CD4-positive, alpha-beta memory T cell (primary cell): ENCODE measurements at regions not wholly inside any gene's neighbourhood (a gene's known extent, or its start where the extent isn't known, plus 50 kb on each side); places are given as distances from the start of the nearest gene placed in this dataset.

Experiments used
- CTCF ChIA-PET: fragments of 350-600 bp; sonication (Branson Sonifier 250); formaldehyde crosslinking; loops from one replicate; lab custom pipeline; 2021; ENCODE audit warnings: inconsistent platforms; ENCODE audit not compliant: partially characterized antibody; lab: Charles Lee
- POLR2A ChIA-PET: fragments of 350-600 bp; sonication (Branson Sonifier 250); formaldehyde crosslinking; loops from one replicate; lab custom pipeline; 2021; ENCODE audit not compliant: partially characterized antibody; lab: Charles Lee
- DNase-seq, 5 donors: peaks; one replicate each; pipeline versions ENCODE4 v3.0.0 to v3.0.0-alpha.2; 2020 to 2022; ENCODE audit warnings: mixed read lengths in 1 of 5
- H3K27ac ChIP-seq: one replicate; pipeline ENCODE4 v1.7.0; 2013; ENCODE audit warnings: low read depth, low read length
- H3K27me3 ChIP-seq: 2 replicates; pipeline ENCODE4 v1.7.0; 2013; ENCODE audit warnings: mild to moderate bottlenecking, low read length, moderate library complexity; ENCODE audit not compliant: insufficient read depth
- H3K36me3 ChIP-seq: 2 replicates; pipeline ENCODE4 v1.7.0; 2013; ENCODE audit warnings: mild to moderate bottlenecking, low read length, moderate library complexity; ENCODE audit not compliant: insufficient read depth
- H3K4me1 ChIP-seq: 2 replicates; pipeline ENCODE4 v1.7.0; 2013; ENCODE audit warnings: mild to moderate bottlenecking, low read length, moderate library complexity; ENCODE audit not compliant: insufficient read depth
- H3K4me3 ChIP-seq, 2 donors: one replicate each; pipeline ENCODE4 v1.7.0; 2013; ENCODE audit warnings: low read length in 2 of 2, mild to moderate bottlenecking in 1 of 2
- H3K9me3 ChIP-seq, 2 donors: one replicate each; pipeline ENCODE4 v1.7.0; 2013; ENCODE audit warnings: low read length in 2 of 2, control low read depth in 1 of 2; ENCODE audit not compliant: control insufficient read depth in 1 of 2
- H3K27ac Mint-ChIP-seq, 7 donors: one replicate each; pipeline ENCODE4 v1.8.0; 2020 to 2021; ENCODE audit warnings: mixed read lengths in 7 of 7, mild to moderate bottlenecking in 6 of 7, inconsistent platforms in 3 of 7, moderate library complexity in 3 of 7
- H3K27me3 Mint-ChIP-seq, 2 donors: one replicate each; pipeline ENCODE4 v1.8.0; 2020 to 2021; ENCODE audit warnings: mixed read lengths in 2 of 2
- H3K36me3 Mint-ChIP-seq, 2 donors: one replicate each; pipeline ENCODE4 v1.8.0; 2020 to 2021; ENCODE audit warnings: mixed read lengths in 2 of 2, inconsistent platforms in 1 of 2, mild to moderate bottlenecking in 1 of 2
- H3K4me1 Mint-ChIP-seq, 4 donors: one replicate each; pipeline ENCODE4 v1.8.0; 2020 to 2021; ENCODE audit warnings: mixed read lengths in 4 of 4, mild to moderate bottlenecking in 1 of 4
- H3K4me3 Mint-ChIP-seq, 8 donors: one replicate each; pipeline ENCODE4 v1.8.0; 2020 to 2021; ENCODE audit warnings: mixed read lengths in 8 of 8, mild to moderate bottlenecking in 7 of 8, moderate library complexity in 6 of 8, inconsistent platforms in 3 of 8
- H3K9me3 Mint-ChIP-seq, 8 donors: one replicate each; pipeline ENCODE4 v1.8.0; 2020 to 2021; ENCODE audit warnings: mixed read lengths in 8 of 8, mild to moderate bottlenecking in 5 of 8, inconsistent platforms in 3 of 8, moderate library complexity in 1 of 8
- intact Hi-C: fragments of 100-400 bp; cut with micrococcal nuclease; formaldehyde crosslinking; loops from one replicate; pipeline ENCODE4 v1.15.1; 2023

DNA sequence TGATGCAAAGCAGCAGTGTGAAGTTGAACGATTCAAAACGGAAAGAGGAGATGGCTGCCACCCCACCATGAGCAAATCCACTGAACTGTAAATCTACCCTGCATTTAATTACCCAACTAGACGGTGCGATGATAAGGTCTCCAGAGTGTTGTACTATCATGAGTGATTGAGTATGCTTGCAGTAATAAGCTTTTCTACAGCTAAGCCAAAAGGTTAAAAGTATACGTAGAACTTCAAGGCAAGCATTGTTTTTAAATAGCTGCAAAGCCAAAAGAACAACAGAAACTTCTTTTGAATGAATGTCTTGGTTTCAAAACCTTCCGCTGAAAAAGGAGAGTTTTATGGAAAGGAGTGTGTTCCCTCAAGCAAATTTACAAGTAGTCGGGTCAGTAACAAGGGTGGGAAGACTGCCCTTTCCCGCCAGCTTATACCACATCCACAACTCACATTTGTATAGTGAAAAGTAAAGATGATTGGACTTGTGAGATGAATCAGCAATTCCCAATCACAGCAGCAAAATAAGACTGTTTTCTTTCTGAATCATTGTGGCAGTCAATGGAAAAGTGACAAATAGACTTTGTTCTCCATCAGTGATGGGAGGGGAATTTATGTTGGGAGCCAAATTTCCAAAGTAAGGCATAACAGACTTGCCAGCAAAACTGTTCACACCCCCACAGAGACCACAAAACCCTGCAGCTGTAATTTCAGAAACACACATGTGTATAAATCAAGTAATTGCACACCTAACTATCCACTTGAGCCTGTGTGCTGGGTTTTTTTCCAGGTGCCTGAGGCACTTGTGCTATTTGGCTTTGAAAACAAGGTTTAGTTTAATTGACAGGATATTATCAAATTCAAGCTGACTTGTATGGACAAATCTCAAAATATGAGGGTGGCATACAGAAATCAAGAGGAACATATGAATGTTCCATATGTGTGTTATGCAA, 407.7 kb upstream of the GRAMD2B start:
- Histone ChIP-seq H3K27ac (no peak overlapping the region), H3K36me3 (no peaks in the 10 kb centered on the region), H3K4me3 (no peak overlapping the region), H3K27me3 (no peaks in the 10 kb centered on the region), H3K4me1 (no peaks in the 10 kb centered on the region), H3K9me3 (no peaks in the 10 kb centered on the region)
- Mint-ChIP-seq H3K4me1 (no peaks in the 10 kb centered on the region), H3K36me3 (no peaks in the 10 kb centered on the region), H3K9me3 (peaks cover 0 to 11% (median 4%) of the 10 kb centered on the region in 8 donors), H3K27me3 (no peaks in the 10 kb centered on the region), H3K27ac (no peak overlapping the region), H3K4me3 (no peak overlapping the region)
- POLR2A ChIA-PET, result no interaction called here
- no peak for DNase-seq
- intact Hi-C loops, result no loop called here
- CTCF ChIA-PET, result no interaction called here

- H3K36me3 ChIP-seq, result no peaks in the 10 kb centered on the region
- Mint-ChIP-seq H3K4me3 (no peak overlapping the region), H3K27me3 (no peaks in the 10 kb centered on the region), H3K4me1 (no peaks in the 10 kb centered on the region), H3K36me3 (no peaks in the 10 kb centered on the region), H3K27ac (no peak overlapping the region), H3K9me3 (peaks cover 2 to 10% (median 4%) of the 10 kb centered on the region in 8 donors)
- no peaks in the 10 kb centered on the region for H3K9me3 ChIP-seq
- DNase-seq, result no peak
- no peak overlapping the region for H3K4me3 ChIP-seq
- ChIA-PET CTCF (no interaction called here), POLR2A (no interaction called here)
- intact Hi-C loops, result no loop called here
- no peaks in the 10 kb centered on the region for H3K27me3 ChIP-seq
- H3K4me1 ChIP-seq, result no peaks in the 10 kb centered on the region
- H3K27ac ChIP-seq, result no peak overlapping the region
Observed at GRCh38 chr5:126016256-126016655, 407.0 kb upstream of the GRAMD2B start.

- POLR2A ChIA-PET, result no interaction called here
- H3K9me3 Mint-ChIP-seq, result peaks cover 2 to 11% (median 7%) of the 10 kb centered on the region in 8 donors
Observed at GRCh38 chr5:126017096-126017495, 406.1 kb upstream of the GRAMD2B start.

DNA sequence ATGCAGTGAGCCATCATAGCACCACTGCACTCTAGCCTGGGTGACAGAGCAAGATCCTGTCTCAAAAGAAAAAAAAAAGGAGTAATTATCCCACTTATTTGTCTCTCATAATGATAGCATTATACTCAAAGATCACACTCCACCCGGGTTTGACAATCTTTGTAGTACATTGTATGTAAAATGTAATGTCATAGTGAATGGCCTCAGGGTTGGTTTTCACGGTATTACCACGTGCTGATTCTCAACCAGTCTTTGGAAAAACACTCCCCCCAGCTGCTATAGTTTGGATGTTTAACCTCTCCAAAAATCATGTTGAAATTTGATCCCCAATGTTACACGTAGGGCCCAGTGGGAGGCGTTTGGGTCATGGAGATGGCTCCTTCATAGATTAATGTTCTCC, 402.4 kb upstream of the GRAMD2B start:
- CTCF ChIA-PET, result no interaction called here

More at GRCh38 chr5:126017096-126017495, 406.1 kb upstream of the GRAMD2B start:
- Mint-ChIP-seq H3K27me3 (no peaks in the 10 kb centered on the region), H3K4me3 (no peak overlapping the region), H3K4me1 (no peaks in the 10 kb centered on the region), H3K27ac (no peak overlapping the region), H3K36me3 (no peaks in the 10 kb centered on the region)
- no peak overlapping the region for H3K27ac ChIP-seq
- H3K36me3 ChIP-seq, result no peaks in the 10 kb centered on the region
- no peak for DNase-seq
- H3K27me3 ChIP-seq, result no peaks in the 10 kb centered on the region
- no peaks in the 10 kb centered on the region for H3K4me1 ChIP-seq
- H3K9me3 ChIP-seq, result no peaks in the 10 kb centered on the region
- no peak overlapping the region for H3K4me3 ChIP-seq
- CTCF ChIA-PET, result no interaction called here
- intact Hi-C loops, result no loop called here

DNA sequence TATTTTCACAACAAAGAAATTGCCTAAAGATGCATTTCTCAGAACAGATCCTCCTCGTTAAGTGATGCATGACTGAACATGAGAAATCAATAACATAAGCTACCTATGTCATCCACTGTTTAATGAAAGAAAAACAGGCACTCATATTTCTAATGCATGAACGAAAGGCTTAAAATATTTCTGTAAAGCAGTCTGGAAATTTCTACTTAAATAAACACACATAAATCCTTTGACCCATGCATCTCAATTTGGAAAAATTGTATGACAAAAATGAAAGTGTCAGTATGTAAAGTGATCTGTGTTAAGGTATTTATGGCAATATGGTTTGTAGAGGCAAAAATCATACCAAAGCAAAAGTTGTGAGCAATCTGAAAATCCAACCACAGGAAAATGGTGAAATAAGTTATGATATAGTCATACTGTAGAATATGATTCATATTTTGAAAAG, 399.2 kb upstream of the GRAMD2B start:
- no peaks in the 10 kb centered on the region for H3K4me1 ChIP-seq
- Mint-ChIP-seq H3K27ac (no peak overlapping the region), H3K4me1 (no peaks in the 10 kb centered on the region), H3K9me3 (peaks cover 2 to 35% (median 13%) of the 10 kb centered on the region in 8 donors), H3K27me3 (no peaks in the 10 kb centered on the region), H3K36me3 (no peaks in the 10 kb centered on the region), H3K4me3 (no peak overlapping the region)
- ChIA-PET POLR2A (no interaction called here), CTCF (no interaction called here)
- H3K4me3 ChIP-seq, result no peak overlapping the region
- DNase-seq, result no peak
- H3K27ac ChIP-seq, result no peak overlapping the region
- H3K9me3 ChIP-seq, result no peaks in the 10 kb centered on the region
- no peaks in the 10 kb centered on the region for H3K27me3 ChIP-seq
- no peaks in the 10 kb centered on the region for H3K36me3 ChIP-seq
- intact Hi-C loops, result no loop called here

More for the DNA sequence above, 402.4 kb upstream of the GRAMD2B start:
- H3K9me3 ChIP-seq, result no peaks in the 10 kb centered on the region
- no peaks in the 10 kb centered on the region for H3K4me1 ChIP-seq
- no peak overlapping the region for H3K4me3 Mint-ChIP-seq
- H3K9me3 Mint-ChIP-seq, result peaks cover 0 to 19% (median 2%) of the 10 kb centered on the region in 8 donors
- H3K36me3 ChIP-seq, result no peaks in the 10 kb centered on the region
- H3K27me3 Mint-ChIP-seq, result no peaks in the 10 kb centered on the region
- no peaks in the 10 kb centered on the region for H3K36me3 Mint-ChIP-seq
- no peak overlapping the region for H3K27ac Mint-ChIP-seq
- H3K27ac ChIP-seq, result no peak overlapping the region
- H3K4me1 Mint-ChIP-seq, result no peaks in the 10 kb centered on the region
- POLR2A ChIA-PET, result no interaction called here
- no peaks in the 10 kb centered on the region for H3K27me3 ChIP-seq
- no peak for DNase-seq
- H3K4me3 ChIP-seq, result no peak overlapping the region
- intact Hi-C loops, result no loop called here

DNA sequence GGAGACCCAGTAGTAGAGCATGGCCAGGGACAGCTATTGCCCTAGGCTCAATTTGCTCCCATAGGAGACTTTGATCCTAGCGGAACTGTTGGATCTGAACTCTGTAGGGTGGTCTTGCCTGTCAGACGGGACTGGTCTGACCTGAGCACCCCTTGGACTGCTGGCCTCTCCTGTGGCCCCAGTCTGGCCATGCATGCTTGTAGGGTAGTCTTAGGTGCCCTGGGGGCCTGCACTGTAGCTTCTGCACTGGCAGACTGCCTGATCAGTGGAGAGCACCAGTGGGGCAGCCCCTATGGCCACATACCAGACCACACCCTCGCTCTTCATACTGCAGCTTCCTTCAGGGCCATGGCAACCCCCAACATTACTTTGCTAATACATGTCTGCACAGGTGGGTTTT, 396.1 kb upstream of the GRAMD2B start:
- no peak for DNase-seq
- H3K27ac Mint-ChIP-seq, result no peak overlapping the region

DNA sequence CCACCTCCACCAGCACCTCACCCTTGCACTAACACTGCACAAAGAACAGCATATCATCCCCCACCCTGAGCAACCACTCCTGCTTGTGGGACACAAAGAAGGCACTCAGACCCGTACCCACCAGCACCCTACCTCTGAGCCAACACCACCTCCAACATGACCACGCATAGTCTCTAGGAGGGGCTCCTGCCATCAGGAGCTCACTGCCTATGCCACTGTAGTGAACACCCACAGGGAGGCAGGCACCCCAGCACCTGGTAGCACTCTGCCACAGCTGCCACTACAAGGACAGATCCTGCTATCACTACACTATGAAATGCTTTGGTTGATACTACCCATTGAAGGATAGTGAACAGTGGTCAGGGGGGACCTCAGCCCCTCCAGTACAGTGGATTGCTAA, 395.6 kb upstream of the GRAMD2B start:
- Histone ChIP-seq H3K9me3 (peaks cover 0 to 5% of the 10 kb centered on the region in 2 donors), H3K36me3 (no peaks in the 10 kb centered on the region), H3K27ac (no peak overlapping the region), H3K4me1 (no peaks in the 10 kb centered on the region), H3K4me3 (no peak overlapping the region), H3K27me3 (no peaks in the 10 kb centered on the region)
- Mint-ChIP-seq H3K27ac (no peak overlapping the region), H3K4me3 (no peak overlapping the region), H3K27me3 (no peaks in the 10 kb centered on the region), H3K36me3 (no peaks in the 10 kb centered on the region), H3K4me1 (no peaks in the 10 kb centered on the region), H3K9me3 (peaks cover 8 to 37% (median 20%) of the 10 kb centered on the region in 8 donors)
- intact Hi-C loops, result no loop called here
- CTCF ChIA-PET, result no interaction called here
- POLR2A ChIA-PET, result no interaction called here
- no peak for DNase-seq

More for the DNA sequence above, 396.1 kb upstream of the GRAMD2B start:
- H3K4me3 ChIP-seq, result no peak overlapping the region
- no peak overlapping the region for H3K27ac ChIP-seq
- intact Hi-C loops, result no loop called here
- no peaks in the 10 kb centered on the region for H3K27me3 Mint-ChIP-seq
- H3K36me3 Mint-ChIP-seq, result no peaks in the 10 kb centered on the region
- no peaks in the 10 kb centered on the region for H3K4me1 Mint-ChIP-seq
- H3K36me3 ChIP-seq, result no peaks in the 10 kb centered on the region
- no peaks in the 10 kb centered on the region for H3K27me3 ChIP-seq
- no peaks in the 10 kb centered on the region for H3K4me1 ChIP-seq
- peaks cover 8 to 42% (median 20%) of the 10 kb centered on the region in 8 donors for H3K9me3 Mint-ChIP-seq
- H3K4me3 Mint-ChIP-seq, result no peak overlapping the region
- CTCF ChIA-PET, result no interaction called here
- H3K9me3 ChIP-seq, result peaks cover 0 to 5% of the 10 kb centered on the region in 2 donors
- POLR2A ChIA-PET, result no interaction called here
